HCT116 (cell line): ENCODE measurements at regions not wholly inside any gene's neighbourhood (a gene's known extent, or its start where the extent isn't known, plus 50 kb on each side); places are given as distances from the start of the nearest gene placed in this dataset.

Experiments
- ATAC-seq: fragments of 200-7000 bp; cut with Tn5 transposase; 2 replicates; pipeline ENCODE4 v1.9.1; 2020; ENCODE audit warnings: mild to moderate bottlenecking, moderate library complexity
- BruUV-seq: library from RNA; stranded (reverse); fragments of 400-500 nt; replicated peaks from 2 replicates; lab custom pipeline; 2021; lab: Mats Ljungman, UMichigan
- CTCF ChIA-PET: fragments of 300-600 bp; sonication (Branson Sonifier 250); formaldehyde crosslinking; loops from one replicate; lab custom pipeline; 2021; ENCODE audit warnings: antibody characterized with exemption; lab: Charles Lee
- POLR2A ChIA-PET: fragments of 300-600, 350-600 bp; sonication (Branson Sonifier 250); formaldehyde crosslinking; loops from one replicate; lab custom pipeline; 2021; ENCODE audit warnings: antibody characterized with exemption; lab: Charles Lee
- RAD21 ChIA-PET, 2 experiments: fragments of 300-600 bp; sonication (Branson Sonifier 250); formaldehyde crosslinking; loops; one replicate each; lab custom pipeline; 2023; ENCODE audit warnings: low total read pairs in 2 of 2; ENCODE audit not compliant: uncharacterized antibody in 2 of 2, unreplicated experiment in 2 of 2, low non-redundant PET in 1 of 2; lab: Charles Lee
- DNase-seq: peaks from one replicate; pipeline ENCODE4 v3.0.0-alpha.2; 2010; ENCODE audit warnings: low read depth, low spot score
- H2AFZ ChIP-seq: fragments of 200-600 bp; shearing (Covaris generic), sonication (generic); 2 replicates; pipeline ENCODE4 v1.6.1; 2017; ENCODE audit warnings: low read depth, mixed run types, mixed read lengths, antibody characterized with exemption, low read length; ENCODE audit not compliant: poor library complexity, severe bottlenecking
- H3K27ac ChIP-seq: 2 replicates; pipeline ENCODE4 v1.5.1; 2012; ENCODE audit warnings: low read depth, low read length
- H3K27me3 ChIP-seq: fragments of 200-600 bp; sonication (generic); 2 replicates; pipeline ENCODE4 v1.6.1; 2016; ENCODE audit warnings: mixed run types, low read length, mixed read lengths; ENCODE audit not compliant: insufficient read depth
- H3K36me3 ChIP-seq, 2 experiments: fragments of 200-500 bp in 1 of 2; fragments of 200-600 bp in 1 of 2; sonication (Bioruptor generic) in 1 of 2; sonication (generic) in 1 of 2; 2 replicates each; pipeline versions ENCODE4 v1.5.1 to v1.6.1; 2014 to 2016; ENCODE audit warnings: low read length in 2 of 2, inconsistent platforms in 1 of 2, mixed read lengths in 1 of 2, mixed run types in 1 of 2; ENCODE audit not compliant: insufficient read depth in 2 of 2, control insufficient read depth in 1 of 2
- H3K4me1 ChIP-seq, 2 experiments: fragments of 200-600 bp in 1 of 2; sonication (generic) in 1 of 2; 2 replicates each; pipeline versions ENCODE4 v1.5.1 to v1.6.1; 2012 to 2017; ENCODE audit warnings: low read length in 2 of 2, inconsistent platforms in 1 of 2, mild to moderate bottlenecking in 1 of 2, mixed read lengths in 1 of 2, mixed run types in 1 of 2, moderate library complexity in 1 of 2; ENCODE audit not compliant: insufficient read depth in 2 of 2, control insufficient read depth in 1 of 2
- H3K4me2 ChIP-seq: fragments of 200-600 bp; sonication (generic); 2 replicates; pipeline ENCODE4 v1.6.1; 2017; ENCODE audit warnings: mixed run types, low read length, mixed read lengths
- H3K4me3 ChIP-seq, 2 experiments: fragments of 200-600 bp in 1 of 2; sonication (generic) in 1 of 2; replicated peaks in 1 of 2; 2 replicates each; pipeline ENCODE4 v1.5.1; 2011 to 2016; ENCODE audit warnings: low read length in 2 of 2, control low read depth in 1 of 2, low read depth in 1 of 2, mild to moderate bottlenecking in 1 of 2, mixed read lengths in 1 of 2, mixed run types in 1 of 2
- H3K79me2 ChIP-seq: fragments of 200-600 bp; sonication (generic); 2 replicates; pipeline ENCODE4 v1.6.1; 2017; ENCODE audit warnings: mild to moderate bottlenecking, mixed run types, low read length, moderate library complexity, mixed read lengths; ENCODE audit not compliant: insufficient read depth
- H3K9ac ChIP-seq: fragments of 200-600 bp; sonication (generic); 2 replicates; pipeline ENCODE4 v1.6.1; 2016; ENCODE audit warnings: low read length, mixed read lengths
- H3K9me2 ChIP-seq: fragments of 200-600 bp; sonication (generic), shearing (Covaris generic); 2 replicates; pipeline ENCODE4 v1.6.1; 2017; ENCODE audit warnings: mixed run types, mild to moderate bottlenecking, moderate library complexity; ENCODE audit not compliant: insufficient read depth
- H3K9me3 ChIP-seq, 2 experiments: fragments of 200-500 bp in 1 of 2; fragments of 200-600 bp in 1 of 2; sonication (Bioruptor generic) in 1 of 2; sonication (generic) in 1 of 2; 2 replicates each; pipeline ENCODE4 v1.6.1; 2014 to 2017; ENCODE audit warnings: low read length in 2 of 2, mixed read lengths in 2 of 2, inconsistent platforms in 1 of 2, low read depth in 1 of 2, mild to moderate bottlenecking in 1 of 2, mixed run types in 1 of 2, moderate library complexity in 1 of 2; ENCODE audit not compliant: control insufficient read depth in 1 of 2, insufficient read depth in 1 of 2
- H4K20me1 ChIP-seq: fragments of 200-600 bp; sonication (generic), shearing (Covaris generic); 2 replicates; pipeline ENCODE4 v1.6.1; 2017; ENCODE audit warnings: mixed run types, mild to moderate bottlenecking, moderate library complexity; ENCODE audit not compliant: insufficient read depth
- ATF3 ChIP-seq: IDR thresholded peaks from 2 replicates; pipeline ENCODE4 v1.6.1; 2012
- CBX3 ChIP-seq: IDR thresholded peaks from 2 replicates; pipeline ENCODE4 v1.6.1; 2012; ENCODE audit warnings: low read depth
- CEBPB ChIP-seq: IDR thresholded peaks from 2 replicates; pipeline ENCODE4 v1.6.1; 2012; ENCODE audit warnings: low read depth
- EGR1 ChIP-seq: IDR thresholded peaks from 2 replicates; pipeline ENCODE4 v1.6.1; 2012; ENCODE audit warnings: low read depth
- ELF1 ChIP-seq: IDR thresholded peaks from 2 replicates; pipeline ENCODE4 v1.6.1; 2012; ENCODE audit warnings: low read depth, borderline replicate concordance
- EZH2 ChIP-seq: fragments of 200-600 bp; sonication (generic); IDR thresholded peaks from 2 replicates; pipeline ENCODE4 v1.6.1; 2017; ENCODE audit warnings: antibody characterized with exemption, mixed run types
- FOSL1 ChIP-seq: IDR thresholded peaks from 2 replicates; pipeline ENCODE4 v1.6.1; 2012; ENCODE audit warnings: low read depth
- JUND ChIP-seq: IDR thresholded peaks from 2 replicates; pipeline ENCODE4 v1.6.1; 2012
- MAX ChIP-seq: IDR thresholded peaks from 2 replicates; pipeline ENCODE4 v1.6.1; 2012
- POLR2A ChIP-seq: IDR thresholded peaks from 2 replicates; pipeline ENCODE4 v1.7.0; 2011; ENCODE audit warnings: borderline replicate concordance; ENCODE audit not compliant: insufficient read depth, insufficient read length; ENCODE audit errors: extremely low read depth
- POLR2AphosphoS5 ChIP-seq: IDR thresholded peaks from 2 replicates; pipeline ENCODE4 v1.6.1; 2011; ENCODE audit warnings: mild to moderate bottlenecking, low read depth, low read length, moderate library complexity
- RAD21 ChIP-seq: IDR thresholded peaks from 2 replicates; pipeline ENCODE4 v1.6.1; 2012; ENCODE audit warnings: low read depth, mild to moderate bottlenecking
- SIN3A ChIP-seq: IDR thresholded peaks from 2 replicates; pipeline ENCODE4 v1.6.1; 2012; ENCODE audit warnings: low read depth
- SP1 ChIP-seq: IDR thresholded peaks from 2 replicates; pipeline ENCODE4 v1.6.1; 2012; ENCODE audit warnings: low read depth
- SRF ChIP-seq: IDR thresholded peaks from 2 replicates; pipeline ENCODE4 v1.6.1; 2012; ENCODE audit warnings: low read depth
- TCF7L2 ChIP-seq: IDR thresholded peaks from 2 replicates; pipeline ENCODE4 v1.7.0; 2011; ENCODE audit warnings: borderline replicate concordance, inconsistent platforms; ENCODE audit not compliant: insufficient read depth, insufficient read length; ENCODE audit errors: extremely low read depth
- ZFX ChIP-seq: fragments of 450-650 bp; IDR thresholded peaks from 2 replicates; pipeline ENCODE4 v1.6.1; 2017
- ZNF274 ChIP-seq: fragments of 200-500 bp; sonication (Bioruptor generic); IDR thresholded peaks from 2 replicates; pipeline ENCODE4 v1.6.1; 2014; ENCODE audit warnings: mild to moderate bottlenecking, low read depth, low read length, inconsistent platforms
- intact Hi-C: fragments of 100-400 bp; cut with micrococcal nuclease; formaldehyde crosslinking; loops from 2 replicates; pipeline ENCODE4 v1.10.0; 2022
- TF ChIP-seq, protein P1 (sequence below): IDR thresholded peaks from 2 replicates; pipeline ENCODE4 v1.6.1; 2011; ENCODE audit warnings: mild to moderate bottlenecking, low read length, moderate library complexity; ENCODE audit not compliant: insufficient replicate concordance; ENCODE audit errors: extremely low read depth
- TF ChIP-seq, protein P2 (sequence below), 3 experiments: fragments of 200-600 bp in 1 of 3; sonication (generic) in 1 of 3; IDR thresholded peaks in 2 of 3; conservative IDR thresholded peaks in 1 of 3; 2 replicates each; pipeline ENCODE4 v1.5.1; 2012 to 2017; ENCODE audit warnings: low read depth in 2 of 3, low read length in 2 of 3, antibody characterized with exemption in 1 of 3, borderline replicate concordance in 1 of 3, control low read depth in 1 of 3, mild to moderate bottlenecking in 1 of 3, mixed read lengths in 1 of 3, mixed run types in 1 of 3, moderate library complexity in 1 of 3; ENCODE audit not compliant: insufficient read depth in 1 of 3

GRCh38 chr4:36411338-36411737 lies 129.9 kb downstream of the DTHD1 start:
- Histone ChIP-seq H3K4me2 (no peak overlapping the region), H3K9me2 (no peaks in the 10 kb centered on the region), H3K4me3 (no peak overlapping the region), H3K9me3 (no peaks in the 10 kb centered on the region), H3K36me3 (no peaks in the 10 kb centered on the region), H3K27ac (no peak overlapping the region), H3K9ac (no peak overlapping the region), H3K27me3 (no peaks in the 10 kb centered on the region), H4K20me1 (no peaks in the 10 kb centered on the region), H3K79me2 (no peaks in the 10 kb centered on the region), H2AFZ (no peak overlapping the region), H3K4me1 (no peaks in the 10 kb centered on the region)
- ChIA-PET POLR2A (no interaction called here), RAD21 (no interaction called here), CTCF (no interaction called here)
- DNase-seq = no peak
- TF ChIP-seq SP1 (no peak), ZNF274 (no peak), CBX3 (no peak), SIN3A (no peak), POLR2A (no peak), ELF1 (no peak), MAX (no peak), FOSL1 (no peak), ZFX (no peak), JUND (no peak), ATF3 (no peak), CEBPB (no peak), POLR2AphosphoS5 (no peak), EZH2 (no peak), EGR1 (no peak), TCF7L2 (no peak), RAD21 (no peak), SRF (no peak)
- TF ChIP-seq, protein P1, sequence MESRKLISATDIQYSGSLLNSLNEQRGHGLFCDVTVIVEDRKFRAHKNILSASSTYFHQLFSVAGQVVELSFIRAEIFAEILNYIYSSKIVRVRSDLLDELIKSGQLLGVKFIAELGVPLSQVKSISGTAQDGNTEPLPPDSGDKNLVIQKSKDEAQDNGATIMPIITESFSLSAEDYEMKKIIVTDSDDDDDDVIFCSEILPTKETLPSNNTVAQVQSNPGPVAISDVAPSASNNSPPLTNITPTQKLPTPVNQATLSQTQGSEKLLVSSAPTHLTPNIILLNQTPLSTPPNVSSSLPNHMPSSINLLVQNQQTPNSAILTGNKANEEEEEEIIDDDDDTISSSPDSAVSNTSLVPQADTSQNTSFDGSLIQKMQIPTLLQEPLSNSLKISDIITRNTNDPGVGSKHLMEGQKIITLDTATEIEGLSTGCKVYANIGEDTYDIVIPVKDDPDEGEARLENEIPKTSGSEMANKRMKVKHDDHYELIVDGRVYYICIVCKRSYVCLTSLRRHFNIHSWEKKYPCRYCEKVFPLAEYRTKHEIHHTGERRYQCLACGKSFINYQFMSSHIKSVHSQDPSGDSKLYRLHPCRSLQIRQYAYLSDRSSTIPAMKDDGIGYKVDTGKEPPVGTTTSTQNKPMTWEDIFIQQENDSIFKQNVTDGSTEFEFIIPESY = no peak
- TF ChIP-seq, protein P2, sequence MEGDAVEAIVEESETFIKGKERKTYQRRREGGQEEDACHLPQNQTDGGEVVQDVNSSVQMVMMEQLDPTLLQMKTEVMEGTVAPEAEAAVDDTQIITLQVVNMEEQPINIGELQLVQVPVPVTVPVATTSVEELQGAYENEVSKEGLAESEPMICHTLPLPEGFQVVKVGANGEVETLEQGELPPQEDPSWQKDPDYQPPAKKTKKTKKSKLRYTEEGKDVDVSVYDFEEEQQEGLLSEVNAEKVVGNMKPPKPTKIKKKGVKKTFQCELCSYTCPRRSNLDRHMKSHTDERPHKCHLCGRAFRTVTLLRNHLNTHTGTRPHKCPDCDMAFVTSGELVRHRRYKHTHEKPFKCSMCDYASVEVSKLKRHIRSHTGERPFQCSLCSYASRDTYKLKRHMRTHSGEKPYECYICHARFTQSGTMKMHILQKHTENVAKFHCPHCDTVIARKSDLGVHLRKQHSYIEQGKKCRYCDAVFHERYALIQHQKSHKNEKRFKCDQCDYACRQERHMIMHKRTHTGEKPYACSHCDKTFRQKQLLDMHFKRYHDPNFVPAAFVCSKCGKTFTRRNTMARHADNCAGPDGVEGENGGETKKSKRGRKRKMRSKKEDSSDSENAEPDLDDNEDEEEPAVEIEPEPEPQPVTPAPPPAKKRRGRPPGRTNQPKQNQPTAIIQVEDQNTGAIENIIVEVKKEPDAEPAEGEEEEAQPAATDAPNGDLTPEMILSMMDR (IDR thresholded peaks at IDR 0.05 in 2 of 3, conservative IDR thresholded peaks at IDR 0.05 in 1 of 3; ENCODE audit: borderline replicate concordance in 1 of 3, insufficient read depth in 1 of 3, low read depth in 2 of 3, low read length in 2 of 3) = no peak
- BruUV-seq = no TSS peak
- ATAC-seq = no peak
- intact Hi-C loops = no loop called here
